Lower leg skin (tissue), 3 donors: ENCODE measurements at regions not wholly inside any gene's neighbourhood (a gene's known extent, or its start where the extent isn't known, plus 50 kb on each side); places are given as distances from the start of the nearest gene placed in this dataset.

ENCODE experiments used
- POLR2A ChIP-seq, 2 donors: fragments of 450-650 bp; IDR thresholded peaks; one replicate each; pipeline ENCODE4 v1.6.1; 2016 to 2017; ENCODE audit warnings: antibody characterized with exemption in 2 of 2, mild to moderate bottlenecking in 1 of 2, moderate library complexity in 1 of 2
- TF ChIP-seq, protein P1 (sequence below), 3 donors: fragments of 450-650 bp; IDR thresholded peaks; one replicate each; pipeline ENCODE4 v1.5.1; 2016; ENCODE audit warnings: antibody characterized with exemption in 3 of 3, mild to moderate bottlenecking in 3 of 3, moderate library complexity in 2 of 3

DNA sequence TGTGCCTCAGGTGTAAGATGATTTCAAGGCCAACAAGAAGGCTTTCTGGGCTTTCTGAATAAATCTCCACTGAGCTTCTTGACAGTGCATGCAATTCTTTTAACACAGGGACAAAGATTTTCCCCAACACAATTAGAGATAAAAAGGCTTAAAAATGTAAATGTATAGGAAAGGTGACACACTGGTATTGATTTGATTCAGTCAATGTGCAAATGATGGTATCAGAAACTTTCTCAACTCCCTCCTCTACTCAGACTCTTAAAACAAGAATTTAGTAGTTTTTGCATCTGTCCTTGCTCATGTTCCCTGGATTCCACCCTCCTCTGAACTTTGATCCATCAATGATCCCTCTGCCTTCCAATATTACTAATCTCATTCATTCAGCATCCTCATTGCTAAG, 111.6 kb upstream of the FNDC3A start:
- no peak for TF ChIP-seq POLR2A (IDR thresholded peaks at IDR 0.05)
- TF ChIP-seq, protein P1, sequence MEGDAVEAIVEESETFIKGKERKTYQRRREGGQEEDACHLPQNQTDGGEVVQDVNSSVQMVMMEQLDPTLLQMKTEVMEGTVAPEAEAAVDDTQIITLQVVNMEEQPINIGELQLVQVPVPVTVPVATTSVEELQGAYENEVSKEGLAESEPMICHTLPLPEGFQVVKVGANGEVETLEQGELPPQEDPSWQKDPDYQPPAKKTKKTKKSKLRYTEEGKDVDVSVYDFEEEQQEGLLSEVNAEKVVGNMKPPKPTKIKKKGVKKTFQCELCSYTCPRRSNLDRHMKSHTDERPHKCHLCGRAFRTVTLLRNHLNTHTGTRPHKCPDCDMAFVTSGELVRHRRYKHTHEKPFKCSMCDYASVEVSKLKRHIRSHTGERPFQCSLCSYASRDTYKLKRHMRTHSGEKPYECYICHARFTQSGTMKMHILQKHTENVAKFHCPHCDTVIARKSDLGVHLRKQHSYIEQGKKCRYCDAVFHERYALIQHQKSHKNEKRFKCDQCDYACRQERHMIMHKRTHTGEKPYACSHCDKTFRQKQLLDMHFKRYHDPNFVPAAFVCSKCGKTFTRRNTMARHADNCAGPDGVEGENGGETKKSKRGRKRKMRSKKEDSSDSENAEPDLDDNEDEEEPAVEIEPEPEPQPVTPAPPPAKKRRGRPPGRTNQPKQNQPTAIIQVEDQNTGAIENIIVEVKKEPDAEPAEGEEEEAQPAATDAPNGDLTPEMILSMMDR (IDR thresholded peaks at IDR 0.05) = no peak
